GM12874 (cell line): ENCODE measurements at regions not wholly inside any gene's neighbourhood (a gene's known extent, or its start where the extent isn't known, plus 50 kb on each side); places are given as distances from the start of the nearest gene placed in this dataset.

Experiments
- TF ChIP-seq, protein P1 (sequence below): IDR thresholded peaks from 2 replicates; pipeline ENCODE4 v1.5.1; 2011; ENCODE audit warnings: low read depth, mild to moderate bottlenecking, control low read depth, low read length, moderate library complexity; ENCODE audit not compliant: insufficient read depth

- TF ChIP-seq, protein P1, sequence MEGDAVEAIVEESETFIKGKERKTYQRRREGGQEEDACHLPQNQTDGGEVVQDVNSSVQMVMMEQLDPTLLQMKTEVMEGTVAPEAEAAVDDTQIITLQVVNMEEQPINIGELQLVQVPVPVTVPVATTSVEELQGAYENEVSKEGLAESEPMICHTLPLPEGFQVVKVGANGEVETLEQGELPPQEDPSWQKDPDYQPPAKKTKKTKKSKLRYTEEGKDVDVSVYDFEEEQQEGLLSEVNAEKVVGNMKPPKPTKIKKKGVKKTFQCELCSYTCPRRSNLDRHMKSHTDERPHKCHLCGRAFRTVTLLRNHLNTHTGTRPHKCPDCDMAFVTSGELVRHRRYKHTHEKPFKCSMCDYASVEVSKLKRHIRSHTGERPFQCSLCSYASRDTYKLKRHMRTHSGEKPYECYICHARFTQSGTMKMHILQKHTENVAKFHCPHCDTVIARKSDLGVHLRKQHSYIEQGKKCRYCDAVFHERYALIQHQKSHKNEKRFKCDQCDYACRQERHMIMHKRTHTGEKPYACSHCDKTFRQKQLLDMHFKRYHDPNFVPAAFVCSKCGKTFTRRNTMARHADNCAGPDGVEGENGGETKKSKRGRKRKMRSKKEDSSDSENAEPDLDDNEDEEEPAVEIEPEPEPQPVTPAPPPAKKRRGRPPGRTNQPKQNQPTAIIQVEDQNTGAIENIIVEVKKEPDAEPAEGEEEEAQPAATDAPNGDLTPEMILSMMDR = no peak
Observed at GRCh38 chr1:187226396-187226795, 397.6 kb downstream of the PLA2G4A start.

- TF ChIP-seq, protein P1 = no peak
Observed at GRCh38 chr1:187228790-187229189, 400.0 kb downstream of the PLA2G4A start.

DNA sequence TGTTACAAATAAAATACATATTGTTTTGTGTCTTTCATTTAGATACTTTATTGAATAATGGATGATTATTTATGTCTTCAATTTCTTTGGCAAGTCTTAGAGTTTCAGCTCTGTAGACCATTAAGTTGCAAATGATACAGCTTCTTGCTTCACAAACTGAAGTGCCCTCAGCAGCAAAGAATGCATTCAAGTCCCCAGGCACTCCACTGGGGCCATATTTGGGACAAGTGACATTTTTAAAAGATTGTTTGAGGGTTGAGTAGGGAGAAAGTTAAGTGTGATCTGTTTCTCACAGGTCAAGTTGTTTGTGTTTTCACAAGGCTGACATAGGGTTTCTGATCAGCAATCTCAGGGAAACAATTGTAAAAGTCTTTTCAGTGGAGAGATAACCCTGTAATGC lies 400.7 kb downstream of the PLA2G4A start:
- TF ChIP-seq, protein P1 = no peak

DNA sequence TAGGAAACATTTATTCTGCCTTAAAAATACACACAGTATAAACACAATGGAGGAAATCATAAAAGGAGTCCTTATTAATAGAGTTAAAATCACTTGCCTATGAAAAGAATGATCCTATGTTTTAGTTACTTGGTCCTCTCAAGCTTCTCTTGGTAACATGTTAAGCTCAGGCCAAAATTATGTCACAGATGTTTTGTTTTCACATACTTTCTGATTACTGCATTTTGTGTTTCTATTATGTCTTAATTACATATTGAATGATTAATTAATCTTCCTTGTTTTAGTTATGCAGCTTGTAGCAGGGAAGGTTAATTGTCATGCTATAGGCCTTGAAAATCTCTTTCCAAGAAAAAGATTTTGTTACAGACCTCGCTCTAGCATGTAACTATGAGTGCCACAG lies 406.0 kb downstream of the PLA2G4A start:
- TF ChIP-seq, protein P1 = no peak

- TF ChIP-seq, protein P1 = no peak
Observed at GRCh38 chr1:187236199-187236598, 407.4 kb downstream of the PLA2G4A start.

DNA sequence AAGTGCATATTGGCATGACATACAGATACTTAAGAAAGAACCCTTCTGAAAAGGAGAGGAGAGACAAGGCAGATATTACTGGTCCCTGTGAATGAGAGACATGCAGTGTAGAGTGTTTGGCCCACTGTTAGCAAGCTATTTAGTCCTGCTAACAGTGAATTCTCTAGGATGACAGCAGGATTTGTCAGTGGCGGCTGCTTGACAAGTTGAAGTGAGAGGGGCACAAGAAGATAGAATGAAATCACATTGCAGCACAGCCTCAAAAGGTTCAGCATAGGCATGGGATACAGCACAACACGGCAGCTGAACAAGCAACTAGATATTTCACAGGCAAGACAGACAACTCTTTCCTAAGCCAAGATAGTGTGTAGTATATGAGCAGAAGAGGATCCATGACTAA lies 407.9 kb downstream of the PLA2G4A start:
- TF ChIP-seq, protein P1 = no peak

GRCh38 chr1:187237542-187237941 lies 408.8 kb downstream of the PLA2G4A start:
- TF ChIP-seq, protein P1 = no peak

GRCh38 chr1:187241971-187242370 lies 413.2 kb downstream of the PLA2G4A start:
- TF ChIP-seq, protein P1 = no peak
